ENCODE measurements at regions not wholly inside any gene's neighbourhood (a gene's known extent, or its start where the extent isn't known, plus 50 kb on each side); places are given as distances from the start of the nearest gene placed in this dataset.

DNA sequence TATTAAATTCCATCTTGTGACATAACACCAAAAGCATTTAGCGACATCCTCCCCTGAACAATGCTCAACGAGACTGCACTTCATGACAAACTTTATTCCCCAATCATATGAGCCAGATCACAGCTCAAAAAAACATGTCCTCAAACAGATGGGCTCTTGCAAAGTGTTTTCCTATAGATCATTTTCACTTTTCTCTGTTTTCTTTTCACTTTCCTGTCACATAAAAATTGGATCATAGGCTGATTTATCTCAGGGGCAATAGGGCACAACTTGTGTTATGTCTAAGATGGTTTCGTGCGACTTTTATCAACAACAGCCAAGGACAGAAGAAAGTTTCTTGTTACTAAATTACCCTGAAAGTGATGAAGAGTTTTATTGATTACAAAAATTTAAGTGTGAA is 206.1 kb downstream of the WDR11 start:
- Histone ChIP-seq H3K27ac (no peak overlapping the region), H3K4me3 (no peak overlapping the region)
- TF ChIP-seq, protein P1, sequence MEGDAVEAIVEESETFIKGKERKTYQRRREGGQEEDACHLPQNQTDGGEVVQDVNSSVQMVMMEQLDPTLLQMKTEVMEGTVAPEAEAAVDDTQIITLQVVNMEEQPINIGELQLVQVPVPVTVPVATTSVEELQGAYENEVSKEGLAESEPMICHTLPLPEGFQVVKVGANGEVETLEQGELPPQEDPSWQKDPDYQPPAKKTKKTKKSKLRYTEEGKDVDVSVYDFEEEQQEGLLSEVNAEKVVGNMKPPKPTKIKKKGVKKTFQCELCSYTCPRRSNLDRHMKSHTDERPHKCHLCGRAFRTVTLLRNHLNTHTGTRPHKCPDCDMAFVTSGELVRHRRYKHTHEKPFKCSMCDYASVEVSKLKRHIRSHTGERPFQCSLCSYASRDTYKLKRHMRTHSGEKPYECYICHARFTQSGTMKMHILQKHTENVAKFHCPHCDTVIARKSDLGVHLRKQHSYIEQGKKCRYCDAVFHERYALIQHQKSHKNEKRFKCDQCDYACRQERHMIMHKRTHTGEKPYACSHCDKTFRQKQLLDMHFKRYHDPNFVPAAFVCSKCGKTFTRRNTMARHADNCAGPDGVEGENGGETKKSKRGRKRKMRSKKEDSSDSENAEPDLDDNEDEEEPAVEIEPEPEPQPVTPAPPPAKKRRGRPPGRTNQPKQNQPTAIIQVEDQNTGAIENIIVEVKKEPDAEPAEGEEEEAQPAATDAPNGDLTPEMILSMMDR (IDR thresholded peaks at IDR 0.05): no peak
- DNase-seq (ENCODE audit: low spot score): no peak

DNA sequence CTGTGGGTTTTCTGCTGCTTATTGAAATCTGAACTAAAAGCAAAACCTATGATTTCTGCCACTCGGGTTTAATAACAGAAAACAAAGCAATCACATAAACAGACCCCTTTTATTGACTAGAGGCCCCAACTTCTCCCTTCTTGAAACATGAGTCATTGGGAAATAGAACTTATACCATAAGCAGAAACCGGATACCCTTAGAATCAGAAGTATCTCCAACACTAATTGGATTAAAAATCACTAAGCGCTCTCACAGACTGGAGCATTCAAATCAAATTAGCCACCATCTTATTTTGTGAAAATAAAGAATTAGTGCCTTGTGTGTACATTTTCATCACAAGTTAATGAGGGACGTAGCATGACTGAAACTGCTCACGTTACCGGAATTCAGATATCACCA is 206.9 kb downstream of the WDR11 start:
- TF ChIP-seq, protein P1 (IDR thresholded peaks at IDR 0.05): no peak
- H3K27ac ChIP-seq: no peak overlapping the region
- H3K4me3 ChIP-seq: no peak overlapping the region
- no peak for DNase-seq (ENCODE audit: low spot score)

DNA sequence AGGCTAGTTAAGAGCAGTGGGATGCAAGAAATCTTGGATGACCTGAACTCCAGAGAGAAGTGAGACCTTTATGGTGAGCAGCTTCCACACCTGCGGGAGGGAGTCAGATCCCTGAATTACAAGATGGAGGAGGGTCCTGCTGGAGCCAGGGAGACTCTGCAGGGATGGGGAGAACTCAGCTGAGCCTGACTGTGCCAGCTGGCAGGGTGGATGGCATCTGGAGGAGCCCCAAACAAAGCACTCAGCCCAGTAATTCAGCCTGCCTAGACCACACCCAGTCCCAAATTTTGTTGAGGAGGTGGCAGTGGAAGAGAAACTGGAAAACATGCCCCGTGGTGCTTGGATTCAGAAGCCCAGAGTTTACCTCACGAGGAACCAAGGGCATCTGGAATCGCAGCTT is 208.2 kb downstream of the WDR11 start:
- TF ChIP-seq, protein P1 (IDR thresholded peaks at IDR 0.05): no peak
- Histone ChIP-seq H3K27ac (no peak overlapping the region), H3K4me3 (no peak overlapping the region)
- DNase-seq (ENCODE audit: low spot score): no peak

DNA sequence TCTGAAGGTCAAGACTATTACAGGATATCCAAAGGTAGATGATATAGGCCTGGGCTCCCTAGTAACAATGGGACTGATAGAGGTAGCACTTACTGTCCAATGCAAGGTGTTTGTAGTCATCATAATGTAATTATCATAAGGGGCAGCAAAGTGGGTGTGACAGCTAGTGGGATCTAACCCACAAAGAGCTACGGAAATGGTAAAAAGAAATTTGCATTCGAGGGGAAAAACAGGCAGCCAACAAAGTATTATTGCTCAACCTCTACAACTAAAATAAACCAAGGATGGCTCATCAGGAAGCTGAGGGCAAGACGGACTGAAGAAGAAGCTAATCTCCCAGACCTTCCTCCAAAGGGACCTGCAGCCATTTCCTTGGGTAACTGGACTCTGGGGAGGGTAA is 211.0 kb downstream of the WDR11 start:
- no peak overlapping the region for H3K4me3 ChIP-seq
- no peak for DNase-seq (ENCODE audit: low spot score)
- TF ChIP-seq, protein P1 (IDR thresholded peaks at IDR 0.05): no peak
- no peak overlapping the region for H3K27ac ChIP-seq

DNA sequence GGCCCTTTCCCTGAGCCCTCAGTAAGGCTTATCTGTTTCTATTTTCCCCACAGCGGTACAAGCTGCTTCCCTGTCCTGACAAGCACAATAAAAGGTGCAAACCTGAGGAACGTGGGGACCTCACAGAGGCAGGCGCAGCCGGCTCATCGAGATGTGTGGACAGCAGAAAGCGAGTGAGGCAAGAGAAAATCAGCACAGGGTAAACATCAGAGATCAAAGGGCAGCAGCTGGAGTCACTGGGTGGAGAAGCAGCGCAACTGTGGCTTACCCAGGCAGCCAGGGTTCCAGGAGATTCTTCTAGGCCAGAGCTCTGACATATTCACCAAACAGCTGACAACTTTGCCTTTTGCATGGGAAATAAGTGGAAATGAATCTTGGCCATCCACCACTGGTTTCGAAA is 212.6 kb downstream of the WDR11 start:
- Histone ChIP-seq H3K27ac (no peak overlapping the region), H3K4me3 (no peak overlapping the region)
- no peak for DNase-seq (ENCODE audit: low spot score)
- TF ChIP-seq, protein P1 (IDR thresholded peaks at IDR 0.05): no peak

DNA sequence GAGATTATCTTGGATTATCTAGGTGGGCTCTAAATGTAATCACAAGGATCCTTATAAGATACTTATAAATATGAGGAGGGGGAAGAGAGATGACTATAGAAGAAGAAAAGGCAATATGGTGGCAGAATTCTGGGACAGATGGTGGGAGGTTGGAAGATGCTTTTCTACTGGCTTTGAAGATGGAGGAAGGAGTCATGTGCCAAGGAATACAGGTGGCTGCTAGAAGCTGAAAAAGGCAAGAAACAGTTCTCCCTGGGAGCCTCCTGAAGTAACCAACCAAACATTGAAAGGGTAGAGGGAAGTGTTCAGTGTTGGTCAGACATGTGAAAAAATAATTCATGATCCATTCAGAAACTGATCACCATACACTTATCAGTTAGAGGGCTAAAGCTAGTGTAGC is 213.3 kb downstream of the WDR11 start:
- TF ChIP-seq, protein P1 (IDR thresholded peaks at IDR 0.05): no peak
- Histone ChIP-seq H3K4me3 (no peak overlapping the region), H3K27ac (no peak overlapping the region)
- no peak for DNase-seq (ENCODE audit: low spot score)

DNA sequence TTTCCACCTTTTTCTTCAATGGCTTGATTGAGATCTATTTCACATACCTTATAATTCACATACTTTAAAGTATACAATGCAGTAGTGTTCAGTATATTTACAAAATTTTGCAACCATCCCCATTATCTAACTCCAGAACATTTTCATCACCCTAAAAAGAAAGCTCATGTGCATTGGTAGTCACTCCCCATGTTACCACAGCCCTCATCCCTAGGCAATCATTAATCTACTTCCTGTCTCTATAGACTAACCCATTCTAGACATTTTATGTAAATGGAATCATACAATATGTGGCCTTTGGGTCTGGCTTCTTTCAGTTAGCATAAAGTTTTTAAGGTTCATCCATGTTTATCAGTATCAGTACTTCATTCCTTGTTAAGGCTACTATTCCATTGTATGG is 214.2 kb downstream of the WDR11 start:
- H3K27ac ChIP-seq: no peak overlapping the region
- no peak overlapping the region for H3K4me3 ChIP-seq
- TF ChIP-seq, protein P1 (IDR thresholded peaks at IDR 0.05): no peak
- DNase-seq (ENCODE audit: low spot score): no peak
